B cell (primary cell): ENCODE measurements at regions not wholly inside any gene's neighbourhood (a gene's known extent, or its start where the extent isn't known, plus 50 kb on each side); places are given as distances from the start of the nearest gene placed in this dataset.

ENCODE experiments used
- ATAC-seq: fragments of 200-7000 bp; cut with Tn5 transposase; one replicate; pipeline ENCODE4 v1.10.0; 2021; ENCODE audit warnings: low read depth, mild to moderate bottlenecking, moderate number of reproducible peaks, moderate library complexity
- CTCF ChIA-PET: fragments of 350-600 bp; sonication (Branson Sonifier 250); formaldehyde crosslinking; loops from one replicate; lab custom pipeline; 2021; ENCODE audit warnings: antibody characterized with exemption, inconsistent platforms; lab: Charles Lee
- POLR2A ChIA-PET: fragments of 350-600 bp; sonication (Branson Sonifier 250); formaldehyde crosslinking; loops from one replicate; lab custom pipeline; 2021; ENCODE audit warnings: antibody characterized with exemption; lab: Charles Lee
- DNase-seq: peaks from one replicate; pipeline ENCODE4 v3.0.0; 2013
- H2AFZ ChIP-seq: 2 replicates; pipeline ENCODE4 v1.6.1; 2012; ENCODE audit warnings: mild to moderate bottlenecking, low read depth, low read length; ENCODE audit not compliant: insufficient read depth, poor library complexity, severe bottlenecking
- H3K27ac ChIP-seq, 2 donors: 1 replicate in 1 of 2; 2 replicates in 1 of 2; pipeline ENCODE4 v1.5.1; 2012 to 2013; ENCODE audit warnings: low read length in 2 of 2, mild to moderate bottlenecking in 2 of 2, moderate library complexity in 1 of 2
- H3K27me3 ChIP-seq, 4 experiments: fragments of 200-600 bp in 1 of 4; sonication (generic) in 1 of 4; replicated peaks in 1 of 4; 1 replicate in 2 of 4; 2 replicates in 2 of 4; pipeline versions ENCODE4 v1.6.1 to v1.7.0; 2013 to 2016; ENCODE audit warnings: low read length in 3 of 4, mild to moderate bottlenecking in 2 of 4, mixed read lengths in 1 of 4, moderate library complexity in 1 of 4; ENCODE audit not compliant: insufficient read depth in 4 of 4, control insufficient read depth in 3 of 4; ENCODE audit errors: control extremely low read depth in 1 of 4
- H3K36me3 ChIP-seq, 2 experiments: replicated peaks in 1 of 2; 1 replicate in 1 of 2; 2 replicates in 1 of 2; pipeline versions ENCODE4 v1.6.1 to v1.7.1; 2013; ENCODE audit warnings: low read length in 1 of 2; ENCODE audit not compliant: insufficient read depth in 2 of 2, control insufficient read depth in 1 of 2; ENCODE audit errors: control extremely low read depth in 1 of 2, extremely low read depth in 1 of 2
- H3K4me1 ChIP-seq, 2 donors: fragments of 200-600 bp in 1 of 2; sonication (generic) in 1 of 2; 1 replicate in 1 of 2; 2 replicates in 1 of 2; pipeline versions ENCODE4 v1.5.1 to v1.6.1; 2013 to 2017; ENCODE audit warnings: low read length in 2 of 2; ENCODE audit not compliant: control insufficient read depth in 2 of 2, insufficient read depth in 2 of 2
- H3K4me2 ChIP-seq: replicated peaks from 2 replicates; pipeline ENCODE3; 2012; ENCODE audit warnings: mild to moderate bottlenecking, low read depth, low read length; ENCODE audit not compliant: poor library complexity, severe bottlenecking
- H3K4me3 ChIP-seq, 5 experiments: fragments of 200-600 bp in 1 of 5; sonication (generic) in 1 of 5; 1 replicate in 3 of 5; 2 replicates in 2 of 5; pipeline versions ENCODE4 v1.5.1 to v1.7.0; 2011 to 2016; ENCODE audit warnings: low read length in 4 of 5, mild to moderate bottlenecking in 4 of 5, low read depth in 2 of 5, control low read depth in 1 of 5, moderate library complexity in 1 of 5; ENCODE audit not compliant: insufficient read depth in 1 of 5; ENCODE audit errors: control extremely low read depth in 1 of 5, extremely low read depth in 1 of 5
- H3K79me2 ChIP-seq: fragments of 200-600 bp; sonication (generic); one replicate; pipeline ENCODE4 v1.6.0; 2016; ENCODE audit warnings: low read length; ENCODE audit not compliant: control insufficient read depth, insufficient read depth
- H3K9ac ChIP-seq: fragments of 200-600 bp; sonication (generic); 2 replicates; pipeline ENCODE4 v1.6.1; 2017; ENCODE audit warnings: mild to moderate bottlenecking, low read length, moderate library complexity
- H3K9me3 ChIP-seq, 3 donors: one replicate each; pipeline versions ENCODE4 v1.6.1 to v1.7.1; 2013; ENCODE audit warnings: low read length in 2 of 3; ENCODE audit not compliant: control insufficient read depth in 2 of 3, insufficient read depth in 1 of 3; ENCODE audit errors: control extremely low read depth in 1 of 3
- H4K20me1 ChIP-seq: 2 replicates; pipeline ENCODE4 v1.6.0; 2012; ENCODE audit warnings: mild to moderate bottlenecking, low read length; ENCODE audit not compliant: insufficient read depth, control insufficient read depth, poor library complexity, severe bottlenecking
- H3K27ac Mint-ChIP-seq: one replicate; pipeline ENCODE4 v1.8.0; 2021; ENCODE audit warnings: mixed read lengths
- H3K27me3 Mint-ChIP-seq: one replicate; pipeline ENCODE4 v1.8.0; 2021; ENCODE audit warnings: mixed read lengths
- H3K4me1 Mint-ChIP-seq: one replicate; pipeline ENCODE4 v1.8.0; 2021; ENCODE audit warnings: mixed read lengths
- H3K4me3 Mint-ChIP-seq: one replicate; pipeline ENCODE4 v1.8.0; 2021; ENCODE audit warnings: mixed read lengths
- H3K9me3 Mint-ChIP-seq: one replicate; pipeline ENCODE4 v1.8.0; 2022; ENCODE audit warnings: mixed read lengths; ENCODE audit not compliant: insufficient read depth
- CTCF ChIP-seq: fragments of 200-600 bp; IDR thresholded peaks from one replicate; pipeline ENCODE4 v1.8.0; 2022; ENCODE audit warnings: antibody characterized with exemption, mild to moderate bottlenecking
- EZH2 ChIP-seq: IDR thresholded peaks from 2 replicates; pipeline ENCODE4 v1.6.1; 2012; ENCODE audit warnings: borderline replicate concordance, low read depth, mild to moderate bottlenecking, moderate library complexity, low read length; ENCODE audit not compliant: insufficient read depth, poor library complexity, severe bottlenecking
- whole genome bisulfite sequencing: methylation state at CpG from one replicate; pipeline ENCODE4 v1.1.5; 2013; ENCODE audit warnings: missing lambda C conversion rate; ENCODE audit not compliant: insufficient coverage; 5-methylcytosine and 5-hydroxymethylcytosine counted together
- intact Hi-C: fragments of 100-400 bp; cut with micrococcal nuclease; formaldehyde crosslinking; loops from one replicate; pipeline ENCODE4 v1.10.0; 2022

DNA sequence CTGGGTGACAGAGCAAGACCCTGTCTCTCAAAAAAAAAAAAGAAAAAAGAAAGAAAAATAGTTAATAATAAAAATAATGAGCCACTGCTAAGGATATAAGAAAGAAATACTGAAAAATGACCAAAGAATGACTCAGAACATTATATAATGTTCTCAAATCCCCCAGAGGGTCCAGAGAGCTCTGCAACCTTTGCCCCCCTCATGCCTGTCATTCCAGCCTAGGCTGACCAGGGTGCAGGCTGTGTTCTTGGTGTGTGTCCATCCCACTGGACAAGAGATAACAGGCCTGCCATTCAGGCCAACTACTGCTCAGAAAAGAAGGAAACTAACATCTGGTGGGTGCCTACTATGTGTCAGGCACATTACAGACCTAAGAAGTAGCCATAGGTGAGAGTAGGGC lies 72.7 kb upstream of the EDNRA start:
- Histone ChIP-seq H3K9me3 (no peaks in the 10 kb centered on the region), H2AFZ (no peak overlapping the region), H3K36me3 (no peaks in the 10 kb centered on the region), H3K4me3 (no peak overlapping the region), H3K27ac (no peak overlapping the region), H3K4me2 (no peak overlapping the region), H3K4me1 (no peaks in the 10 kb centered on the region), H4K20me1 (no peaks in the 10 kb centered on the region), H3K9ac (no peak overlapping the region), H3K27me3 (no peaks in the 10 kb centered on the region), H3K79me2 (no peaks in the 10 kb centered on the region)
- TF ChIP-seq EZH2 = no peak
- TF ChIP-seq CTCF = no peak
- DNase-seq (no peak), ATAC-seq (no peak)
- CTCF ChIA-PET = no interaction called here
- no peaks in the 10 kb centered on the region for H3K27me3 Mint-ChIP-seq
- no peaks in the 10 kb centered on the region for H3K4me1 Mint-ChIP-seq
- H3K9me3 Mint-ChIP-seq = peaks cover 3% of the 10 kb centered on the region
- POLR2A ChIA-PET = no interaction called here
- no peak overlapping the region for H3K27ac Mint-ChIP-seq
- intact Hi-C loops = no loop called here
- no peak overlapping the region for H3K4me3 Mint-ChIP-seq

DNA sequence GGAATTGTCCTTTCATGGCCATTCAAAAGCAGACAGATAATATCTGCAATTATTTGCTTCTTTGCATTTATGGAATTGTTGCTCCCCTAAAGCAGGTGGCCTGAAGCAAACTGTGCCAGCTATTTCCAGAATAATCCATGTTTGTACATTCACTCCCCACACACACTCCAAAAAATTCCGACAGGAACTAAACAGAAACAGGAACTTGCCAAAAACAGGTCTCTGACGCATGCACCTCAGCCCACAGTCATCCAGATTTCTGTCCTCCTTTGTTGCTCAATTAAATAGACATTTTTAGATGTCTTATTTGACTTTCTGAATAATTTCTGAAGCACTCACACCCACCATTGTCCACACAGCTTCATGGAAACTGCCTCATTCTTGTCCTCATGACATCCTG lies 71.5 kb upstream of the EDNRA start:
- no peaks in the 10 kb centered on the region for H3K27me3 Mint-ChIP-seq
- Histone ChIP-seq H3K9ac (no peak overlapping the region), H3K9me3 (no peaks in the 10 kb centered on the region), H3K27ac (no peak overlapping the region), H3K79me2 (no peaks in the 10 kb centered on the region), H3K36me3 (no peaks in the 10 kb centered on the region), H3K4me3 (no peak overlapping the region), H4K20me1 (no peaks in the 10 kb centered on the region), H3K27me3 (no peaks in the 10 kb centered on the region), H3K4me1 (no peaks in the 10 kb centered on the region), H3K4me2 (no peak overlapping the region), H2AFZ (no peak overlapping the region)
- H3K4me1 Mint-ChIP-seq = no peaks in the 10 kb centered on the region
- no peak overlapping the region for H3K27ac Mint-ChIP-seq
- H3K4me3 Mint-ChIP-seq = no peak overlapping the region
- no peak for DNase-seq
- TF ChIP-seq CTCF (no peak), EZH2 (no peak)
- ChIA-PET CTCF (no interaction called here), POLR2A (no interaction called here)
- no peak for ATAC-seq
- H3K9me3 Mint-ChIP-seq = peaks cover 6% of the 10 kb centered on the region
- intact Hi-C loops = no loop called here
- WGBS = 50% methylated on average over 1 of the region's 2 CpGs
